GM12864 (cell line): ENCODE measurements at regions not wholly inside any gene's neighbourhood (a gene's known extent, or its start where the extent isn't known, plus 50 kb on each side); places are given as distances from the start of the nearest gene placed in this dataset.
A peak's percentile ranks its signal among the peaks of the same experiment; 100 is the strongest.

Experiments
- DNase-seq: peaks from one replicate; pipeline ENCODE4 v3.0.0-alpha.2; 2011; ENCODE audit warnings: low read depth
- H3K4me3 ChIP-seq: 2 replicates; pipeline ENCODE4 v1.5.1; 2011; ENCODE audit warnings: mild to moderate bottlenecking, low read depth, low read length, control low read depth
- CTCF ChIP-seq: IDR thresholded peaks from 2 replicates; pipeline ENCODE4 v1.5.1; 2011; ENCODE audit warnings: low read depth, mild to moderate bottlenecking, moderate library complexity, low read length, control low read depth, inconsistent platforms; ENCODE audit errors: missing control alignments

GRCh38 chr4:56185901-56186300 is 201.4 kb downstream of the AASDH start:
- TF ChIP-seq CTCF = no peak
- no peak overlapping the region for H3K4me3 ChIP-seq
- DNase-seq = no peak

GRCh38 chr4:56184214-56184613 is 203.1 kb downstream of the AASDH start:
- no peak overlapping the region for H3K4me3 ChIP-seq
- TF ChIP-seq CTCF = no peak
- no peak for DNase-seq

GRCh38 chr4:56183344-56183959 is 203.8 kb downstream of the AASDH start:
- TF ChIP-seq CTCF = peak; percentile 48
- H3K4me3 ChIP-seq = no peak overlapping the region
- peak; percentile 53 for DNase-seq

GRCh38 chr4:56182356-56182755 is 204.9 kb downstream of the AASDH start:
- H3K4me3 ChIP-seq = no peak overlapping the region
- TF ChIP-seq CTCF = no peak
- DNase-seq = no peak

- DNase-seq = no peak
- no peak for TF ChIP-seq CTCF
- H3K4me3 ChIP-seq = no peak overlapping the region
Observed at GRCh38 chr4:56181140-56181953, 205.9 kb downstream of the AASDH start.

GRCh38 chr4:56169061-56169460 is 218.2 kb downstream of the AASDH start:
- no peak for TF ChIP-seq CTCF
- no peak for DNase-seq
- no peak overlapping the region for H3K4me3 ChIP-seq

GRCh38 chr4:56164907-56165306 is 216.2 kb downstream of the CEP135 start:
- H3K4me3 ChIP-seq = no peak overlapping the region
- DNase-seq = no peak
- no peak for TF ChIP-seq CTCF
